GM12892 (cell line): ENCODE measurements at regions not wholly inside any gene's neighbourhood (a gene's known extent, or its start where the extent isn't known, plus 50 kb on each side); places are given as distances from the start of the nearest gene placed in this dataset.

Experiments
- POLR2A ChIP-seq: IDR thresholded peaks from 2 replicates; pipeline ENCODE4 v1.6.1; 2011; ENCODE audit warnings: low read depth, low read length, control low read depth
- POLR2AphosphoS5 ChIP-seq: IDR thresholded peaks from 2 replicates; pipeline ENCODE4 v1.6.1; 2011; ENCODE audit warnings: low read depth, low read length, control low read depth

GRCh38 chr20:61138566-61138965, 113.5 kb upstream of the CDH4 start:
- TF ChIP-seq POLR2A (no peak), POLR2AphosphoS5 (no peak)
